Loucy (cell line): ENCODE measurements at regions not wholly inside any gene's neighbourhood (a gene's known extent, or its start where the extent isn't known, plus 50 kb on each side); places are given as distances from the start of the nearest gene placed in this dataset.

Source experiments
- CTCF ChIP-seq: fragments of 200-600 bp; sonication (generic); conservative IDR thresholded peaks from 2 replicates; pipeline ENCODE4 v1.5.1; 2014; ENCODE audit warnings: mild to moderate bottlenecking, antibody characterized with exemption, low read length
- EZH2phosphoT487 ChIP-seq: fragments of 200-600 bp; IDR thresholded peaks from 2 replicates; pipeline ENCODE4 v1.6.1; 2018; ENCODE audit warnings: antibody characterized with exemption, mild to moderate bottlenecking, moderate library complexity, borderline replicate concordance

GRCh38 chr2:191777351-191777750 is 69.5 kb downstream of the CAVIN2 start:
- TF ChIP-seq CTCF (no peak), EZH2phosphoT487 (no peak)
